ENCODE measurements at regions not wholly inside any gene's neighbourhood (a gene's known extent, or its start where the extent isn't known, plus 50 kb on each side); places are given as distances from the start of the nearest gene placed in this dataset.

DNA sequence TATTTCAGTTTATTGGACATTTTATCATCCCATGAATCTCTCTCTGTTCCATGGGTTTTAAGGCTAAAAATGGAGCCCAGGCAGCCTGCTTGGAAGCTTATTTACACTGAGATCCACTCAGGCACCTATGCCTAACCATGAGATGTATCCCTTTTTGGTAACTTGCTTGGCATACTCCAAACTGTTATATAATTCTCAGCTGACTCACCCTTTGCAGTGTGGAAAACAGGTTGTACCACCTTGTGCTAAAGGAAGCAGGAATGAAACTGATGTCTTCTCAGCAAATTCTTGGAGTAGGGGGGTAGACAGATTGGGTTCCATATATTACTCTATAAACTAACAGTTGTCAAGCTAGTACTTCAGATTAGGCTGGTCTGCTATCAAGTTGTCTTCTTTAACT lies 483.6 kb downstream of the KLF5 start:
- no peaks in the 10 kb centered on the region for H3K9me3 Mint-ChIP-seq (ENCODE audit: low read depth)
- TF ChIP-seq, protein P1, sequence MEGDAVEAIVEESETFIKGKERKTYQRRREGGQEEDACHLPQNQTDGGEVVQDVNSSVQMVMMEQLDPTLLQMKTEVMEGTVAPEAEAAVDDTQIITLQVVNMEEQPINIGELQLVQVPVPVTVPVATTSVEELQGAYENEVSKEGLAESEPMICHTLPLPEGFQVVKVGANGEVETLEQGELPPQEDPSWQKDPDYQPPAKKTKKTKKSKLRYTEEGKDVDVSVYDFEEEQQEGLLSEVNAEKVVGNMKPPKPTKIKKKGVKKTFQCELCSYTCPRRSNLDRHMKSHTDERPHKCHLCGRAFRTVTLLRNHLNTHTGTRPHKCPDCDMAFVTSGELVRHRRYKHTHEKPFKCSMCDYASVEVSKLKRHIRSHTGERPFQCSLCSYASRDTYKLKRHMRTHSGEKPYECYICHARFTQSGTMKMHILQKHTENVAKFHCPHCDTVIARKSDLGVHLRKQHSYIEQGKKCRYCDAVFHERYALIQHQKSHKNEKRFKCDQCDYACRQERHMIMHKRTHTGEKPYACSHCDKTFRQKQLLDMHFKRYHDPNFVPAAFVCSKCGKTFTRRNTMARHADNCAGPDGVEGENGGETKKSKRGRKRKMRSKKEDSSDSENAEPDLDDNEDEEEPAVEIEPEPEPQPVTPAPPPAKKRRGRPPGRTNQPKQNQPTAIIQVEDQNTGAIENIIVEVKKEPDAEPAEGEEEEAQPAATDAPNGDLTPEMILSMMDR (IDR thresholded peaks at IDR 0.05) = no peak
- H3K27ac Mint-ChIP-seq (ENCODE audit: unreplicated experiment) = no peak overlapping the region
- H3K4me1 Mint-ChIP-seq (ENCODE audit: low read depth) = no peaks in the 10 kb centered on the region
- no peaks in the 10 kb centered on the region for H3K36me3 Mint-ChIP-seq (ENCODE audit: low read depth)
- peaks cover 10% of the 10 kb centered on the region for H3K27me3 Mint-ChIP-seq (ENCODE audit: low read depth)
- no peak overlapping the region for H3K4me3 Mint-ChIP-seq (ENCODE audit: unreplicated experiment)
- no peak for DNase-seq (ENCODE audit: low spot score)

DNA sequence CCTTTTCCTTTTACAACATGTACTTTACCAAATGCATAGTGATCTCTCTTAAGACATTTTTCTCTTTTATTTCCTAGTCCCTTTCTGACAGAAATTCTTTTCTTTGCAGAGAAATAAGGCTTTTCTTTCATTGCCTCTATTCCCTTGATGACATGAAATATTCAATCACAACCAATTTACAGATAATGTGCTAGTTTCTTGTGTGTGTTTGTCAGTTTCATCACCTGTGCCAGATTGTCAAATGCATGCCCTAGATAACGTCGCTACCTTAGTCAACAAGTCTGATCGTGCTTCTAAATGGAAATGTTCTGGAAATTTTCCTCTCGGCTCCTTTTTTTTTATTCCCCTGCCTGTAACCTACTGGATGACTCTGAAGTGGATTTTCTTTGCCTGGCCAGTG lies 478.1 kb downstream of the KLF5 start:
- TF ChIP-seq, protein P1 (IDR thresholded peaks at IDR 0.05) = no peak
- H3K9me3 Mint-ChIP-seq (ENCODE audit: low read depth) = peaks cover 6% of the 10 kb centered on the region
- no peak overlapping the region for H3K4me3 Mint-ChIP-seq (ENCODE audit: unreplicated experiment)
- H3K4me1 Mint-ChIP-seq (ENCODE audit: low read depth) = no peaks in the 10 kb centered on the region
- H3K27ac Mint-ChIP-seq (ENCODE audit: unreplicated experiment) = no peak overlapping the region
- peaks cover 15% of the 10 kb centered on the region for H3K27me3 Mint-ChIP-seq (ENCODE audit: low read depth)
- DNase-seq (ENCODE audit: low spot score) = no peak
- no peaks in the 10 kb centered on the region for H3K36me3 Mint-ChIP-seq (ENCODE audit: low read depth)

DNA sequence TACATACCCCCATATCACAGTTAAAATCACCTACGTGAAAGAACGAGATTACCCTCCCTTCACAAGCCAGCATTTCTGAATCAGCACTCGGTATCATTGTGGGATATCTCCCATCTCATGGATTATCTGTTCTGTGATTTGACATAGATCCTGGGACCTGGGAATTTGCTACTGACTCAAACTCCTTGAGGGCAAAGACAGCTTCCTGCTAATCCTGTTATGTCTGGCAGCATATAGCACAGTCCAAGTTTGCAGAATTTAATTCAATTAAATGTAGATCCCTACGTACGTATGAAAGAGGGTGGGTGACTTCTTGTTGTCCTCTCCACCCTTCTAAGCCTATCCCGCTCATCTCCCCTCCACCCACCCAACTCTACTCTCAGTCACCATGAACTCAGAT lies 476.5 kb downstream of the KLF5 start:
- no peaks in the 10 kb centered on the region for H3K36me3 Mint-ChIP-seq (ENCODE audit: low read depth)
- H3K4me1 Mint-ChIP-seq (ENCODE audit: low read depth) = no peaks in the 10 kb centered on the region
- peaks cover 6% of the 10 kb centered on the region for H3K9me3 Mint-ChIP-seq (ENCODE audit: low read depth)
- peaks cover 15% of the 10 kb centered on the region for H3K27me3 Mint-ChIP-seq (ENCODE audit: low read depth)
- no peak for DNase-seq (ENCODE audit: low spot score)
- H3K27ac Mint-ChIP-seq (ENCODE audit: unreplicated experiment) = no peak overlapping the region
- TF ChIP-seq, protein P1 (IDR thresholded peaks at IDR 0.05) = no peak
- no peak overlapping the region for H3K4me3 Mint-ChIP-seq (ENCODE audit: unreplicated experiment)

DNA sequence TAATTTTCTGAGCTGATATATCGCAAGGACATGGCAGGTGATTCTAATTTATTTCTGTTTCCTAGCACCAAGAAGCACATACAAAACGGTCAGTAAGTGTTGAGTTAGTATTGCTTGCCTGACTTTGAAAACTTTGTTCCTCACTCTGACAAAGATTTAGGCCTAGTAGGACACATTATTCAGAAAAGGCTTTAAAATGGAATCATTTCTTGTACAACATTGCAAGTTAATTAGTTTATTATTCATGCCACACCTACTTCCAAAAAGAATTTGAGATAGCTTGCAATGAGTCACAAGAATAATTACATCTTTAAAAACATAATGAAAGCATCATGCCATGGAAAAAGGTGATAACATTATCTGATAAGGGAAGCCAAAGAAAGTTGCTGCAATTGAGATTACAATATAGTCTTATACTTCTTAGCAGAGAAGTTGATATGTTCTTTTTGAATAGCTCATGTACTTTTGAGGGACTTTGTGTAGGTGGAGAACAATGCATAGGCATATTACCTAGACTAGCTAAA lies 474.2 kb downstream of the KLF5 start:
- Mint-ChIP-seq H3K36me3 (ENCODE audit: low read depth) (no peaks in the 10 kb centered on the region), H3K4me1 (ENCODE audit: low read depth) (no peaks in the 10 kb centered on the region), H3K27me3 (ENCODE audit: low read depth) (peaks cover 12% of the 10 kb centered on the region), H3K4me3 (ENCODE audit: unreplicated experiment) (no peak overlapping the region), H3K27ac (ENCODE audit: unreplicated experiment) (no peak overlapping the region), H3K9me3 (ENCODE audit: low read depth) (peaks cover 6% of the 10 kb centered on the region)
- TF ChIP-seq, protein P1 (IDR thresholded peaks at IDR 0.05) = no peak
- DNase-seq (ENCODE audit: low spot score) = no peak

DNA sequence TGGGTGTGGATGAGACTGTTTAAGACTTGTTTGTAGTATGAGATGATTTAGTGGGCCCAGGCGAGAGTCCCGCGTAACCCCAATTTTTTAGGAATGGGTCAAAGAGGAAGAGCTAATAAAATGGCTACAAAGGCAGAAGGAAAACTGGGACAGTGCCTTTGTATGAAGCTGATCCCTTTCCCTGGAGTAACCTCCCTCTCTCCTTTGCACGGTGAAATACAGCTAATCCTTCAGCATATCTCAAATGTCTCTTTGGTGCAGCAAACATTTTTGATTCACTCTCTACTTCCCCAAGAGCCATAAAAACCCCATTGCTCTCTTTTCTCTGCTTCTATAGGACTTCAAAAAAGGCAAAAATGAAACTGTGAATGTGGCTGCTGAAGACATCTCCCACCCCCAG lies 473.8 kb downstream of the KLF5 start:
- TF ChIP-seq, protein P1 (IDR thresholded peaks at IDR 0.05) = no peak
- H3K9me3 Mint-ChIP-seq (ENCODE audit: low read depth) = peaks cover 6% of the 10 kb centered on the region
- H3K36me3 Mint-ChIP-seq (ENCODE audit: low read depth) = no peaks in the 10 kb centered on the region
- no peak overlapping the region for H3K4me3 Mint-ChIP-seq (ENCODE audit: unreplicated experiment)
- peaks cover 10% of the 10 kb centered on the region for H3K27me3 Mint-ChIP-seq (ENCODE audit: low read depth)
- H3K4me1 Mint-ChIP-seq (ENCODE audit: low read depth) = no peaks in the 10 kb centered on the region
- DNase-seq (ENCODE audit: low spot score) = no peak
- no peak overlapping the region for H3K27ac Mint-ChIP-seq (ENCODE audit: unreplicated experiment)

Measured in chondrocyte (in vitro differentiated cells).